Left colon (tissue), 2 donors: ENCODE measurements at regions not wholly inside any gene's neighbourhood (a gene's known extent, or its start where the extent isn't known, plus 50 kb on each side); places are given as distances from the start of the nearest gene placed in this dataset.

ENCODE experiments used
- ATAC-seq: fragments of 200-7000 bp; cut with Tn5 transposase; one replicate; pipeline ENCODE4 v1.9.1; 2020; ENCODE audit warnings: mild to moderate bottlenecking, moderate library complexity
- DNase-seq, 2 donors: peaks; one replicate each; pipeline ENCODE4 v3.0.0-alpha.2; 2020
- intact Hi-C, 2 donors: fragments of 100-400 bp; cut with DNase I in 1 of 2; cut with micrococcal nuclease in 1 of 2; formaldehyde crosslinking; loops; one replicate each; pipeline versions ENCODE4 v1.11.2 to v1.14.0; 2022; cut with DNase I, micrococcal nuclease
- donor health status: DM: no; HTN: no; CAD: no.
- donor health status: DM: yes; HTN: yes; CAD: no.

DNA sequence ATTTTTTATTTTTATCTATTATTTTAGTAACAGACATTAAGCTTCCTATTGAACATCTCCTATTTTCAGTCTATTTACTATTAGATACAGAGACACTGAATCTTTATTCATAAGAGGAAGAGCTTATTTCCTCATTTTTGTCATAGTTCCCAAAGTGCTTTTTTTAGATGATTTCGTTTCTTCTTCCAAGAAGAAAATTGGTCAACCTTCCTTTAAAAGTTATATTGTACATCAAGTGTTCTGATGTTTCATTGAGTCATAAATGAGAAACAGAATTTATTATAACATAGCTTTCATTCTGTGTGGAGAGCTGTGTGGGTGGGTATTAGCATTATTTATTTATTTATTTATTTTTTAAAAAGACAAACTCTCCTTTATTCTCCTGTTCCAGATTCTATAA is 50.6 kb upstream of the BACH1 start:
- no peak for ATAC-seq
- DNase-seq: no peak
- intact Hi-C loops: no loop called here
